Progenitor cell of endocrine pancreas (in vitro differentiated cells): ENCODE measurements at regions not wholly inside any gene's neighbourhood (a gene's known extent, or its start where the extent isn't known, plus 50 kb on each side); places are given as distances from the start of the nearest gene placed in this dataset.

Experiments used
- DNase-seq: peaks from one replicate; pipeline ENCODE4 v3.0.0; 2021; ENCODE audit warnings: low spot score; ENCODE audit not compliant: unreplicated experiment
- H3K27ac Mint-ChIP-seq: 2 replicates; pipeline ENCODE4 v1.8.0; 2021; ENCODE audit warnings: mild to moderate bottlenecking, moderate library complexity, mixed read lengths
- H3K27me3 Mint-ChIP-seq: 2 replicates; pipeline ENCODE4 v1.8.0; 2021; ENCODE audit warnings: mixed read lengths
- H3K36me3 Mint-ChIP-seq: 2 replicates; pipeline ENCODE4 v1.8.0; 2022; ENCODE audit warnings: mixed read lengths; ENCODE audit not compliant: insufficient read depth
- H3K4me1 Mint-ChIP-seq: 2 replicates; pipeline ENCODE4 v1.8.0; 2021; ENCODE audit warnings: low read depth, mixed read lengths
- H3K4me3 Mint-ChIP-seq: 2 replicates; pipeline ENCODE4 v1.8.0; 2021; ENCODE audit warnings: low read depth, mild to moderate bottlenecking, moderate library complexity, mixed read lengths
- H3K9me3 Mint-ChIP-seq: 2 replicates; pipeline ENCODE4 v1.8.0; 2021; ENCODE audit warnings: low read depth, mixed read lengths
- CTCF ChIP-seq: fragments of 200-600 bp; sonication (generic); IDR thresholded peaks from one replicate; pipeline ENCODE4 v1.5.0; 2021; ENCODE audit warnings: antibody characterized with exemption, mild to moderate bottlenecking; ENCODE audit not compliant: unreplicated experiment

- Mint-ChIP-seq H3K4me1 (peaks cover 1% of the 10 kb centered on the region), H3K9me3 (peaks cover 4% of the 10 kb centered on the region), H3K36me3 (no peaks in the 10 kb centered on the region), H3K4me3 (no peak overlapping the region), H3K27ac (no peak overlapping the region), H3K27me3 (no peaks in the 10 kb centered on the region)
- TF ChIP-seq CTCF = no peak
- DNase-seq = no peak
Observed at GRCh38 chr21:35963920-35964451, 96.3 kb downstream of the SETD4 start.

GRCh38 chr21:35962917-35963316 lies 97.4 kb downstream of the SETD4 start:
- TF ChIP-seq CTCF = no peak

GRCh38 chr21:35954066-35954465 lies 106.3 kb downstream of the SETD4 start:
- H3K9me3 Mint-ChIP-seq = peaks cover 5% of the 10 kb centered on the region
- peaks cover 13% of the 10 kb centered on the region for H3K4me1 Mint-ChIP-seq
- DNase-seq = no peak
- TF ChIP-seq CTCF = no peak
- H3K27me3 Mint-ChIP-seq = peaks cover 7% of the 10 kb centered on the region
- H3K4me3 Mint-ChIP-seq = no peak overlapping the region
- H3K27ac Mint-ChIP-seq = no peak overlapping the region
- H3K36me3 Mint-ChIP-seq = peaks cover 3% of the 10 kb centered on the region

More at GRCh38 chr21:35962917-35963316, 97.4 kb downstream of the SETD4 start:
- DNase-seq = no peak
- Mint-ChIP-seq H3K4me1 (peaks cover 1% of the 10 kb centered on the region), H3K27ac (no peak overlapping the region), H3K4me3 (no peak overlapping the region), H3K27me3 (no peaks in the 10 kb centered on the region), H3K9me3 (peaks cover 4% of the 10 kb centered on the region), H3K36me3 (no peaks in the 10 kb centered on the region)

- Mint-ChIP-seq H3K36me3 (peaks cover 3% of the 10 kb centered on the region), H3K27ac (peak overlapping the region; percentile 49), H3K4me1 (peaks cover 13% of the 10 kb centered on the region), H3K4me3 (no peak overlapping the region), H3K27me3 (peaks cover 7% of the 10 kb centered on the region), H3K9me3 (peaks cover 5% of the 10 kb centered on the region)
- TF ChIP-seq CTCF = no peak
- no peak for DNase-seq
Observed at GRCh38 chr21:35953597-35953996, 106.7 kb downstream of the SETD4 start.

GRCh38 chr21:35952651-35953340 lies 107.5 kb downstream of the SETD4 start:
- no peak for TF ChIP-seq CTCF
- Mint-ChIP-seq H3K27ac (no peak overlapping the region), H3K36me3 (peaks cover 3% of the 10 kb centered on the region), H3K4me1 (peaks cover 13% of the 10 kb centered on the region), H3K9me3 (peaks cover 5% of the 10 kb centered on the region), H3K4me3 (no peak overlapping the region), H3K27me3 (peaks cover 7% of the 10 kb centered on the region)
- no peak for DNase-seq
